HG02759 (cell line): ENCODE measurements at regions not wholly inside any gene's neighbourhood (a gene's known extent, or its start where the extent isn't known, plus 50 kb on each side); places are given as distances from the start of the nearest gene placed in this dataset.

Experiments
- ATAC-seq: cut with Tn5 transposase; IDR thresholded peaks from one replicate; pipeline ENCODE4 v1.9.1; 2021; ENCODE audit warnings: mild to moderate bottlenecking, moderate library complexity; ENCODE audit not compliant: unreplicated experiment

GRCh38 chr1:56084246-56084645 is 495.1 kb downstream of the PLPP3 start:
- ATAC-seq = no peak

- no peak for ATAC-seq
These were observed 497.6 kb downstream of the PLPP3 start for GRCh38 chr1:56081736-56082135.

GRCh38 chr1:56081173-56081572 is 498.2 kb downstream of the PLPP3 start:
- no peak for ATAC-seq

GRCh38 chr1:56080123-56080522 is 499.2 kb downstream of the PLPP3 start:
- no peak for ATAC-seq

GRCh38 chr1:56079391-56079790 is 500.0 kb downstream of the PLPP3 start:
- no peak for ATAC-seq

GRCh38 chr1:56077206-56077605 is 502.2 kb downstream of the PLPP3 start:
- ATAC-seq = no peak

- no peak for ATAC-seq
These were observed 505.2 kb downstream of the PLPP3 start for GRCh38 chr1:56074007-56074651.

GRCh38 chr1:56073614-56074006 is 505.8 kb downstream of the PLPP3 start:
- ATAC-seq = no peak

GRCh38 chr1:56073206-56073605 is 506.2 kb downstream of the PLPP3 start:
- no peak for ATAC-seq

GRCh38 chr1:56072310-56072709 is 507.1 kb downstream of the PLPP3 start:
- ATAC-seq = no peak

- ATAC-seq = no peak
These were observed 508.0 kb downstream of the PLPP3 start for GRCh38 chr1:56071351-56071750.

- no peak for ATAC-seq
These were observed 508.8 kb downstream of the PLPP3 start for GRCh38 chr1:56070601-56071000.

GRCh38 chr1:56069824-56070223 is 509.5 kb downstream of the PLPP3 start:
- no peak for ATAC-seq

- ATAC-seq = no peak
These were observed 510.5 kb downstream of the PLPP3 start for GRCh38 chr1:56068908-56069307.

- no peak for ATAC-seq
These were observed 511.2 kb downstream of the PLPP3 start for GRCh38 chr1:56068210-56068609.

- no peak for ATAC-seq
These were observed 513.6 kb downstream of the PLPP3 start for GRCh38 chr1:56065729-56066128.

- ATAC-seq = no peak
These were observed 514.7 kb downstream of the PLPP3 start for GRCh38 chr1:56064705-56065104.

GRCh38 chr1:56063461-56063860 is 515.9 kb downstream of the PLPP3 start:
- ATAC-seq = no peak

- ATAC-seq = no peak
These were observed 516.7 kb downstream of the PLPP3 start for GRCh38 chr1:56062625-56063024.

- peak; percentile 52 for ATAC-seq
These were observed 517.5 kb downstream of the PLPP3 start for GRCh38 chr1:56061824-56062223.

- no peak for ATAC-seq
These were observed 518.5 kb downstream of the PLPP3 start for GRCh38 chr1:56060906-56061305.

- ATAC-seq = no peak
These were observed 521.6 kb downstream of the PLPP3 start for GRCh38 chr1:56057466-56058405.
